ENCODE measurements at regions not wholly inside any gene's neighbourhood (a gene's known extent, or its start where the extent isn't known, plus 50 kb on each side); places are given as distances from the start of the nearest gene placed in this dataset.

- no peak for TF ChIP-seq TAF1 (IDR thresholded peaks at IDR 0.05; ENCODE audit: low read depth)
- TF ChIP-seq TEAD4 (IDR thresholded peaks at IDR 0.05) = no peak
- TF ChIP-seq EGR1 (IDR thresholded peaks at IDR 0.05) = no peak
- no peak for TF ChIP-seq NFIC (IDR thresholded peaks at IDR 0.05)
- TF ChIP-seq YY1 (IDR thresholded peaks at IDR 0.05; ENCODE audit: low read depth) = no peak
- no peak for TF ChIP-seq CREB1 (IDR thresholded peaks at IDR 0.05; ENCODE audit: low read depth)
- no peak for TF ChIP-seq REST (IDR thresholded peaks at IDR 0.05; ENCODE audit: low read depth)
- no peak for TF ChIP-seq ZBTB7A (IDR thresholded peaks at IDR 0.05; ENCODE audit: low read depth)
- TF ChIP-seq USF1 (IDR thresholded peaks at IDR 0.05) = no peak
- no peak for TF ChIP-seq FOXM1 (IDR thresholded peaks at IDR 0.05; ENCODE audit: borderline replicate concordance, low read depth)
- TF ChIP-seq MAX (IDR thresholded peaks at IDR 0.05) = no peak
- TF ChIP-seq EP300 (IDR thresholded peaks at IDR 0.05; ENCODE audit: borderline replicate concordance) = no peak
- no peak for TF ChIP-seq RAD21 (IDR thresholded peaks at IDR 0.05; ENCODE audit: low read depth)
- TF ChIP-seq TCF12 (IDR thresholded peaks at IDR 0.05; ENCODE audit: low read depth) = no peak
- no peak for TF ChIP-seq CEBPB (IDR thresholded peaks at IDR 0.05)
Observed at GRCh38 chr10:91146146-91146545, 74.3 kb upstream of the PCGF5 start.

GRCh38 chr10:91149550-91149949 is 70.9 kb upstream of the PCGF5 start:
- no peak for TF ChIP-seq TCF12 (IDR thresholded peaks at IDR 0.05; ENCODE audit: low read depth)
- no peak for TF ChIP-seq ZBTB7A (IDR thresholded peaks at IDR 0.05; ENCODE audit: low read depth)
- TF ChIP-seq YY1 (IDR thresholded peaks at IDR 0.05; ENCODE audit: low read depth) = no peak
- TF ChIP-seq NFIC (IDR thresholded peaks at IDR 0.05) = no peak
- no peak for TF ChIP-seq REST (IDR thresholded peaks at IDR 0.05; ENCODE audit: low read depth)
- TF ChIP-seq MAX (IDR thresholded peaks at IDR 0.05) = no peak
- TF ChIP-seq FOXM1 (IDR thresholded peaks at IDR 0.05; ENCODE audit: borderline replicate concordance, low read depth) = no peak
- TF ChIP-seq EGR1 (IDR thresholded peaks at IDR 0.05) = no peak
- TF ChIP-seq CEBPB (IDR thresholded peaks at IDR 0.05) = no peak
- no peak for TF ChIP-seq EP300 (IDR thresholded peaks at IDR 0.05; ENCODE audit: borderline replicate concordance)
- TF ChIP-seq TEAD4 (IDR thresholded peaks at IDR 0.05) = no peak
- TF ChIP-seq CREB1 (IDR thresholded peaks at IDR 0.05; ENCODE audit: low read depth) = no peak
- no peak for TF ChIP-seq TAF1 (IDR thresholded peaks at IDR 0.05; ENCODE audit: low read depth)

GRCh38 chr10:91150631-91151030 is 69.8 kb upstream of the PCGF5 start:
- TF ChIP-seq EP300 (IDR thresholded peaks at IDR 0.05; ENCODE audit: borderline replicate concordance) = no peak
- no peak for TF ChIP-seq CEBPB (IDR thresholded peaks at IDR 0.05)
- no peak for TF ChIP-seq TCF12 (IDR thresholded peaks at IDR 0.05; ENCODE audit: low read depth)
- TF ChIP-seq USF1 (IDR thresholded peaks at IDR 0.05) = no peak
- TF ChIP-seq YY1 (IDR thresholded peaks at IDR 0.05; ENCODE audit: low read depth) = no peak
- no peak for TF ChIP-seq REST (IDR thresholded peaks at IDR 0.05; ENCODE audit: low read depth)
- TF ChIP-seq TAF1 (IDR thresholded peaks at IDR 0.05; ENCODE audit: low read depth) = no peak
- no peak for TF ChIP-seq ZBTB7A (IDR thresholded peaks at IDR 0.05; ENCODE audit: low read depth)
- no peak for TF ChIP-seq TEAD4 (IDR thresholded peaks at IDR 0.05)
- TF ChIP-seq EGR1 (IDR thresholded peaks at IDR 0.05) = no peak
- TF ChIP-seq FOXM1 (IDR thresholded peaks at IDR 0.05; ENCODE audit: borderline replicate concordance, low read depth) = no peak

GRCh38 chr10:91153508-91153907 is 67.0 kb upstream of the PCGF5 start:
- TF ChIP-seq YY1 (IDR thresholded peaks at IDR 0.05; ENCODE audit: low read depth) (no peak), TEAD4 (IDR thresholded peaks at IDR 0.05) (no peak), ZBTB7A (IDR thresholded peaks at IDR 0.05; ENCODE audit: low read depth) (no peak), REST (IDR thresholded peaks at IDR 0.05; ENCODE audit: low read depth) (no peak), CREB1 (IDR thresholded peaks at IDR 0.05; ENCODE audit: low read depth) (no peak), USF1 (IDR thresholded peaks at IDR 0.05) (no peak), EGR1 (IDR thresholded peaks at IDR 0.05) (no peak), RAD21 (IDR thresholded peaks at IDR 0.05; ENCODE audit: low read depth) (no peak), MAX (IDR thresholded peaks at IDR 0.05) (no peak), TAF1 (IDR thresholded peaks at IDR 0.05; ENCODE audit: low read depth) (no peak), NFIC (IDR thresholded peaks at IDR 0.05) (no peak), TCF12 (IDR thresholded peaks at IDR 0.05; ENCODE audit: low read depth) (no peak), EP300 (IDR thresholded peaks at IDR 0.05; ENCODE audit: borderline replicate concordance) (no peak), CEBPB (IDR thresholded peaks at IDR 0.05) (no peak), FOXM1 (IDR thresholded peaks at IDR 0.05; ENCODE audit: borderline replicate concordance, low read depth) (no peak)
